ENCODE measurements at regions not wholly inside any gene's neighbourhood (a gene's known extent, or its start where the extent isn't known, plus 50 kb on each side); places are given as distances from the start of the nearest gene placed in this dataset.

DNA sequence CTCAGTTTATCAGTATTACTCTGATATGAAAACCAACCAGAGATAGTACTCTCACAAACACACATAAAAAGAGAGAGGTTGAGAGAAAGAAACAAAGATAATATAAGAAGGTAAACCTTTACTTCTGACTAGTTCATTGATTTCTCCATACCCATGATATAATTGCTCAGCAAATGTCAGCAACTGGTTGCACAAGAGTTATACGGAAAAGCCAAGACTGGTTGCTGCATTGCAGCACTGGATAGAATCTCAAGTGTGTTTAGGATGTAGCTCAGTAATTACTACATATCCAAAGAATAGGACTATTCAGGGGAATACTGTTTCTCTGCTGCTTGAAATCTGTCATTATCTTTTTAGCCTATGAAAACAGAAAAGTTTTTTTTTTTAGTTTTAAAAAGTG is 1332.8 kb downstream of the OLFM4 start:
- TF ChIP-seq, protein P1, sequence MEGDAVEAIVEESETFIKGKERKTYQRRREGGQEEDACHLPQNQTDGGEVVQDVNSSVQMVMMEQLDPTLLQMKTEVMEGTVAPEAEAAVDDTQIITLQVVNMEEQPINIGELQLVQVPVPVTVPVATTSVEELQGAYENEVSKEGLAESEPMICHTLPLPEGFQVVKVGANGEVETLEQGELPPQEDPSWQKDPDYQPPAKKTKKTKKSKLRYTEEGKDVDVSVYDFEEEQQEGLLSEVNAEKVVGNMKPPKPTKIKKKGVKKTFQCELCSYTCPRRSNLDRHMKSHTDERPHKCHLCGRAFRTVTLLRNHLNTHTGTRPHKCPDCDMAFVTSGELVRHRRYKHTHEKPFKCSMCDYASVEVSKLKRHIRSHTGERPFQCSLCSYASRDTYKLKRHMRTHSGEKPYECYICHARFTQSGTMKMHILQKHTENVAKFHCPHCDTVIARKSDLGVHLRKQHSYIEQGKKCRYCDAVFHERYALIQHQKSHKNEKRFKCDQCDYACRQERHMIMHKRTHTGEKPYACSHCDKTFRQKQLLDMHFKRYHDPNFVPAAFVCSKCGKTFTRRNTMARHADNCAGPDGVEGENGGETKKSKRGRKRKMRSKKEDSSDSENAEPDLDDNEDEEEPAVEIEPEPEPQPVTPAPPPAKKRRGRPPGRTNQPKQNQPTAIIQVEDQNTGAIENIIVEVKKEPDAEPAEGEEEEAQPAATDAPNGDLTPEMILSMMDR (IDR thresholded peaks at IDR 0.05; ENCODE audit: unreplicated experiment): no peak
- no peak overlapping the region for H3K4me3 Mint-ChIP-seq (ENCODE audit: unreplicated experiment)
- no peak overlapping the region for H3K27ac Mint-ChIP-seq (ENCODE audit: unreplicated experiment)
- H3K9me3 Mint-ChIP-seq (ENCODE audit: unreplicated experiment): no peaks in the 10 kb centered on the region
- DNase-seq (ENCODE audit: low spot score): no peak
- H3K27me3 Mint-ChIP-seq (ENCODE audit: unreplicated experiment): no peaks in the 10 kb centered on the region
- no peaks in the 10 kb centered on the region for H3K4me1 Mint-ChIP-seq (ENCODE audit: unreplicated experiment)
- no peaks in the 10 kb centered on the region for H3K36me3 Mint-ChIP-seq (ENCODE audit: low read depth, unreplicated experiment)

GRCh38 chr13:54366728-54367127 is 1338.1 kb downstream of the OLFM4 start:
- H3K27ac Mint-ChIP-seq (ENCODE audit: unreplicated experiment): no peak overlapping the region
- no peaks in the 10 kb centered on the region for H3K36me3 Mint-ChIP-seq (ENCODE audit: low read depth, unreplicated experiment)
- H3K27me3 Mint-ChIP-seq (ENCODE audit: unreplicated experiment): no peaks in the 10 kb centered on the region
- H3K9me3 Mint-ChIP-seq (ENCODE audit: unreplicated experiment): no peaks in the 10 kb centered on the region
- H3K4me1 Mint-ChIP-seq (ENCODE audit: unreplicated experiment): no peaks in the 10 kb centered on the region
- DNase-seq (ENCODE audit: low spot score): no peak
- TF ChIP-seq, protein P1 (IDR thresholded peaks at IDR 0.05; ENCODE audit: unreplicated experiment): no peak
- no peak overlapping the region for H3K4me3 Mint-ChIP-seq (ENCODE audit: unreplicated experiment)

DNA sequence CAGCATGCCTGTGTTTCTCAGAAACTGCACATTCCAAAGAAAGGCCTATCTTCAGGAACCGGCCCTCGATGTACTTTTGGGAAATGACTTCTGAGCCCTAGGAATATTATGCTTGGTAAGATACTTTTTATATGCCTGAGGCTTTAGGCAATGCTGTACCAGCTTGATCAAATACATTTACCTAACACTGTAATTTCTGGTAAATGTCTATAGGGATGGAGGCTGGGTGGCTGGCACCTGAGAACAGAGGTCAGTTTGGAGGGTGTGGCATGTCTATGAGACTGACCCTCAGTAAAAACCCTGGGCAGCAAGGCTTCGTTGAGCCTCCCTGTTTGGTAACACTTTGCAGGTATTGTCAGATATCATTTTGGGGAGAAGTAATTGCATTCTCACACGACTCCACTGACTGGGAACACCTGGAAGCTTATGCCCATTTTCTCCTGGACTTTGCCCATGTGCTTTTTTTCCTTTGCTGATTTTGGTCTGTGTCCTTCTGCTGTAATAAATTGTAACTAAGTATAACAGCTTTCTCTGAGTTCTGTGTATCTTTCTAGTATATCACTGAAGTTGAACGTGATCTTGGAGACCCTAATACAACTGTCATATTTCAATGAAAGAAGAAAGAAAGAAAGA is 1339.1 kb downstream of the OLFM4 start:
- H3K27ac Mint-ChIP-seq (ENCODE audit: unreplicated experiment): no peak overlapping the region
- TF ChIP-seq, protein P1 (IDR thresholded peaks at IDR 0.05; ENCODE audit: unreplicated experiment): no peak
- no peaks in the 10 kb centered on the region for H3K36me3 Mint-ChIP-seq (ENCODE audit: low read depth, unreplicated experiment)
- H3K4me1 Mint-ChIP-seq (ENCODE audit: unreplicated experiment): no peaks in the 10 kb centered on the region
- DNase-seq (ENCODE audit: low spot score): no peak
- no peak overlapping the region for H3K4me3 Mint-ChIP-seq (ENCODE audit: unreplicated experiment)
- H3K27me3 Mint-ChIP-seq (ENCODE audit: unreplicated experiment): no peaks in the 10 kb centered on the region
- H3K9me3 Mint-ChIP-seq (ENCODE audit: unreplicated experiment): no peaks in the 10 kb centered on the region

DNA sequence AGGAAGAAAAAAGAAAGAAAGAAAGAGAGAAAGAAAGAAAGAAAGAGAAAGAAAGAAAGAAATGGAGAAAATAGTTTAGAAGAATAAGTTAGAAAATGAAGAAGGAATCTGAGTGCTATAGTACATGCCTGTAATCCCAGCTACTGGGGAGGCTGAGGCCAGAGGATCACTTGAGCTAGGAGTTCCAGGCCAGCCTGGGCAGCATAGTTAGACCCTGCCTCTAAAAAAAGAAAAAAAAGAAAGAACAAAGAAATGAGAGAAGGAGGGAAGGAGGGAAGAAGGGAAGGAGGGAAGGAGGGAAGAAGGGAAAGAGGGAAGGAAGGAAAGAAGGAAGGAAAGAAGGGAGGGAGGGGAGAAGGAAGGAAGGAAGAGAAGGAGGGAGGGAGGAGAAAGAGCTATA is 1339.8 kb downstream of the OLFM4 start:
- Mint-ChIP-seq H3K9me3 (ENCODE audit: unreplicated experiment) (no peaks in the 10 kb centered on the region), H3K27ac (ENCODE audit: unreplicated experiment) (no peak overlapping the region)

DNA sequence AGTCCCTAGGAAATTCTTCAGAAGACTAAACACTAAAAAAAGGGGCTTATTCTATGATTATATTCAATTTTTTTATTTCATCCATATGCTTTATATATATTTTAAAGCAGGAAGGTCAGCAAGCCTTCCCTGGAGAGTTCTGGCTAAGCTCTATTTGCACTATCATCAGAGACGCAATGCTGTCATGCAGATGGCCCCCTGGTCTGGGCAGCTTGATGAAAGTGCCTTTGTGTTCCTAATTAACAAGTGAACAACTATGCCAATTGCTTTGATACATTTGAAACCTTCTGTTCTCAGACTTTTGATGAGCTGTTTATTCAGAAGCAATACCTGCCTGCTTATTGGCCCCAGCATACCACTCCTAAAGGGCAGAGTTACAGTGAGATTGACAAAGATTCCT is 1344.6 kb downstream of the OLFM4 start:
- Mint-ChIP-seq H3K4me1 (ENCODE audit: unreplicated experiment) (no peaks in the 10 kb centered on the region), H3K36me3 (ENCODE audit: low read depth, unreplicated experiment) (no peaks in the 10 kb centered on the region), H3K4me3 (ENCODE audit: unreplicated experiment) (no peak overlapping the region), H3K27me3 (ENCODE audit: unreplicated experiment) (peaks cover 2% of the 10 kb centered on the region), H3K27ac (ENCODE audit: unreplicated experiment) (no peak overlapping the region), H3K9me3 (ENCODE audit: unreplicated experiment) (no peaks in the 10 kb centered on the region)
- TF ChIP-seq, protein P1 (IDR thresholded peaks at IDR 0.05; ENCODE audit: unreplicated experiment): no peak
- no peak for DNase-seq (ENCODE audit: low spot score)

More for the DNA sequence above, 1339.8 kb downstream of the OLFM4 start:
- TF ChIP-seq, protein P1 (IDR thresholded peaks at IDR 0.05; ENCODE audit: unreplicated experiment): no peak
- no peaks in the 10 kb centered on the region for H3K27me3 Mint-ChIP-seq (ENCODE audit: unreplicated experiment)
- DNase-seq (ENCODE audit: low spot score): no peak
- no peaks in the 10 kb centered on the region for H3K4me1 Mint-ChIP-seq (ENCODE audit: unreplicated experiment)
- no peak overlapping the region for H3K4me3 Mint-ChIP-seq (ENCODE audit: unreplicated experiment)
- H3K36me3 Mint-ChIP-seq (ENCODE audit: low read depth, unreplicated experiment): no peaks in the 10 kb centered on the region
